NCI-H2081 (cell line): ENCODE measurements at regions not wholly inside any gene's neighbourhood (a gene's known extent, or its start where the extent isn't known, plus 50 kb on each side); places are given as distances from the start of the nearest gene placed in this dataset.

ENCODE experiments used
- DNase-seq, 2 experiments: peaks; one replicate each; lab custom pipeline; 2025; lab: John Stamatoyannopoulos, UW

DNA sequence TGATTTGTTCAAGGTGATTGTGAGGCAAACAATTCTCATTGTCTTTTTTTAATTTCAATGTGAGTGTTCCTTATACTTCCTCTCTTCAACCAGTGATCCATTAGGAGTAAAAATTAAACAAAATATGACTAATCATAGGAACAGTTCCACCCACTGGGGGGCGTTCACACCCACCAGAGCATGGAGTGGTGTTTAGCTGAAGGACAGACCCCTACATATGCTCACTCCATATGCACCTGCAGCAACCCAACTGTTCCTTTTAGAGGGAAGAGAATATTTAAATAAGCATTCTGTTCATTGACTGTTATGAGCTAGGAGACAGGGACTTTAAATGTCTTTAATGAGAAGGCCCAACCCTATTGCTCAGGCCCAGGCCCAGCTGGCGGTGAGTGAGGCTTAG, 78.7 kb upstream of the DRD2 start:
- DNase-seq = peak in 1 of 2 experiments; percentile 22

DNA sequence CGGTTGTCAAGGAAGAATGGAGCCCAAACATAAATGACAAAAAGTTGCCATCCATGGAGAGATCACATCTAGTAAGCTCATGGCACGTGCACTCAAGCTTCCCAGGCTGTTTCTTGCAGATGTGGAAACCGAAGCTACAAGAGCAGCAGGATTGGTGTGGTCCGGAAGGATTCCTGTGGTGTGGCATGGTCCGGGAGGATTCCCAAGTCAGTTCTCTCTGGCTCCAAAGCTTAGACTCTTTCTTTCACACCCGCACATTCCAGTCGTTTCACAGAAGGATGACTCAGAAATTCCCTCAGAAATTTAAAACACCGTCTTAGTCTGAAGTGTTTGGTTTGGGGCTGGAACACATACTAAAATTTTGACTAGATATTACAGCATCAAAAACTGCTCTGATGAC, 78.0 kb upstream of the DRD2 start:
- no peak for DNase-seq

DNA sequence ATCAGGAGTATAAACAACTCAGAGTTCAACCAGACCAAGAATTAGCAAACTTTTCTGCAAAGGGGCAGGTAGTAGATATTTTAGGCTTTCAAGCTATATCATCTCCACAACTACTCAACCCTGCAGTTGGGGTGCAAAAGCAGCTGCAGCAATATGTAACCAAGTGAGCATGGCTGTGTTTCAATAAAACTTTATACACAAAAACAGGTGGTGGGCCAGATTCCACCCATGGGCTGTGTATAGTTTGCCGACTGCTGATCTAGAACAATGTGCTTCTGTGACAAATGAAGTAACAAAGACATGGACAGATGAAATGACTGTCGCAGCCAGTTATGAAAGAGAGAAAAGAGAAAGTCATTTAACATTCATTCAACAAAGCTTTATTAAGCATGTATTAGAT, 77.1 kb upstream of the DRD2 start:
- DNase-seq = no peak

DNA sequence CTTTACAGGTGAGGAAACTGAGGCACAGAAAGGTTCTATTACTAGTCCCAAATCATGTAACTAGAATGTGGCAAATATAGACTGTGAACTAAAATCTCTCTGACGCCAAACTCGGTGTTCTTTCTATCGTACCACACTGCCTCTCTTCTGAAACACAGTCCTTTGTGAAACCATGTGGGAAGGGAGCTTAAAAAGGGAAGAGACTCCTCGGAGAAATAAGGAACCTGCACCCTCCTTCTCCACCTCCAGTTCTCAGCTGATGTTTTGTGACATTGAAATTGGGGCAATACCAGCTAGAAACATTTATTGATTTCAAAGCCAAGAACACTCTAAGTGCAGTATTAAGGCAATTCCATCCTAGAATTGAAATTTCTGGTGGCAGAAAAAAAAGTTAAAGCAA, 76.4 kb upstream of the DRD2 start:
- no peak for DNase-seq

DNA sequence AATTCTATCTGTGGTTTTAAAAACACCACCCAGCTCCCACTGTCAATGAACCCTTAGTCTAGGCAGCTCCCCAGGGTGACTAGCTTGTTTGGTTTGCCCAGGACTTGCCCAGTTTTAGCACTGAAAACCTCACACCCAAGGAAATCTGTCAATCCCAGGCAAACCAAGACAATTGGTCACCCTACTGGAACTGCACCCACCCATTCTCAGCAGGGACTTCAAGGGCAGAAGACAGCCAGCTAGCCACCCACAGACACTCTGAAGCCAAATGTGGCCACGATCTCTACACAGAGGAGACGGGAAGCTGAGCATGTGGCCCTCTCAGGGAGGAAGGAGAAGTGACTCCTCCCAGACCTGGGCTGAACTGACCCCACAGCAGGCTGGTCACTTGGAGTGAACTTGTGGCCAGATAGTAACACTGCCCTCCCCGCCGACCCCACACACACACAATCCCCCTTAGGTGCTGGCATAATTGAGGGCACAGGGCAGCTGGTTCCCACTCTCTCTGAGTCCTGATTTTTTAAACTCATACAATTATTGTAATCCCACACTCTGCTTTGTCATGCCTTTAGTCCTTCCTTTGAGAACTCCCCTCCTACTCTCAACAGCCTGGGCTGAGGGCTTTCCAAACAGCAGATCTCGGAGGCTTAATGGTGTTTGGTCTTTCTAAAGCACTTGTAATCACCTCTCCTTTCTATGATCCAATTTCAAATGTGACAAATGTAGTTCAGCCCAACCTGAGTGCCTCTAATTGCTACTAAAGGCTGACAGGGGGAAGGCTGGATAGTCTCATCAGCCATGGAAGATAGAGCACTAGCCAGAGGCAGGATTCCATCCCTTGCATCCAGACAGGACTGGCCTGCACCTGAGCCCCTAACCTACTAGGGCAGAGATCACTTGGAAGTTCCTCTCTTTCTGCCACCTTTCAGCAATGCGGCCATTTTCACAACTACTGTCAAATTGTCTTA, 74.7 kb upstream of the DRD2 start:
- DNase-seq = peak in 1 of 2 experiments; percentile 49

DNA sequence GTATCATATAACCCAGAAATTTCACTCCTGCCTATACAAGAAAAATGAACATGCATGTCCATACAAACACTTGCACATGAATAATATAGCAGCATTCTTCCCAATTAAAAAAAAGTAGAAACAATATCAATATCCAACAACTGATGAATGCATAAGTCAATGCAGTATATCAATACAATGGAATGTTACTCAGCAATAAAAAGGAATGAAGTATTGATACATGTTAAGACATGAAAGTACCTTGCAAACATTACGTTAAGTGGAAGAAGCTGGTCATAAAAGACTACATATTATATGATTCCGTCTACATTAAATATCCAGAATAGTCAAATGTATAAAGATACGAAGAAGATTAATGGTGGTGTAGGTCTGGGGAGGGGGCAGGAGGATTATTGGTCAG, 73.9 kb upstream of the DRD2 start:
- no peak for DNase-seq

DNA sequence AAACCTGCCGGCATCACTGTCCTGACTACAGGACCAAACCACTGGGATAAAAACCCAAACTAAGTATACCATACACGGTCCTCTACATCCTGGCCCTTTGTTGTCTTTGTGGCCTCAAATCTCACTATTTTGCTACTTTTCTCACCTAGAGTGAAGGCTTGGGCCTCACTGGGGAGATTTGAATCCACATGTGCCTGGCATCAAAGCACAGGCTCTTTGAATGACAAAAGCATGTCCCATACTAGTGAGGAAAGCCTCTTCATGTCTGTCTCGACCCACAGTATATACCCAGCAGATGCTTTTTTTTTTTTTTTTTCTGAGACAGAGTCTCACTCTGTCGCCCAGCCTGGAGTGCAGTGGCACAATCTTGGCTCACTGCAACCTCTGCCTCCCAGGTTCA, 72.5 kb upstream of the DRD2 start:
- no peak for DNase-seq

DNA sequence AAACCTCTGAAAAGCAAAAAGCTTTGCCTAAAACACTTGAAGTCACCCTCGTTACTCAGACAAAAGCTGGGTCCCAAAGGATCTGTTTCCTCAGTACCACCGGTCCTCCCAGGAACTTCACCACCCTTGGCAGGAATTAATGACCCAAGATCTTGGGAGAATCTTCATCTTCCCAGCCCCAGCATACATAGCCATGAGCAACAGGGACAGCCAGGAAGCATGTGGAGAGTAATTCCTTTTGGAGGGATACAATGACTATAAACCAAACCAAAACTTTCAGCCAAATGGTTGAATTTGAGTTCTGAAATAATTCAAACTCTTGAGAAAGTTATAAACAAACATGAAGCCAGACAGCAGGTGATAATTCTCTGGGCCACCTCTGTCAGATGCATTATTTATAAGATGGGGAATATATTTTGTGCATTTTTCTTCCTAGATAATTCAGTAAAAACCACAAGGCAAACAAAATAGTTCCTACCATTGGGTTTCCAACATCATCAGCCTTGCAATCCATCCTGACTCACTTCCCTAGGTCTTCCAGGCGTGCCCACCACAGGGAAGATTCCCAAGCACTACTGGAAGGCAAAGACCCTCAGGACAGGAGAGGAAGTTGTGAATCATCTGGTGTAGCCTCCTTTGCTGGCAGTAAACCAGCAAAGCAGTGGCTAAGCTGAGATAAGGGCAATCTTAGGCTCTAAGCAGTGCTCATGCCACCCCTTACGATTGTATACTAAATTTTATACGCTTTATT, 71.7 kb upstream of the DRD2 start:
- no peak for DNase-seq

DNA sequence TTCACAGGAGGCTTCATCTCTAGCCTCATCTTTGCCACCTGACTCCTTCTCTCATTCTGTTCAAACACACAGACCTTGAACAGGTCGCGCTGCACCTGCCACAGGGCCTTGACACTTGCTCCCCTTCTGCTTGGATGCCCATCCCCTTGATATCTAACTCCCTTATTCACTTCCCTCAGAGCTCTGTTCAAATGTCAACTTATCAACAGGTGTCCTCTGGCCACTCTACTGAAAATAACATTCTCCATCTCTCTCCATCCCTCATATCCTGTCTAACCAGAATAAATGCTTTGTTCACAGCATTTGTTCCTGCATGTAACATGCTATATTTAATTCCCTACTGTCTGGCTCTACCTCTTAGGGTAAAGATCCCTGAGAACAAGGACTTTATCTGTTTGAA, 67.2 kb upstream of the DRD2 start:
- no peak for DNase-seq

DNA sequence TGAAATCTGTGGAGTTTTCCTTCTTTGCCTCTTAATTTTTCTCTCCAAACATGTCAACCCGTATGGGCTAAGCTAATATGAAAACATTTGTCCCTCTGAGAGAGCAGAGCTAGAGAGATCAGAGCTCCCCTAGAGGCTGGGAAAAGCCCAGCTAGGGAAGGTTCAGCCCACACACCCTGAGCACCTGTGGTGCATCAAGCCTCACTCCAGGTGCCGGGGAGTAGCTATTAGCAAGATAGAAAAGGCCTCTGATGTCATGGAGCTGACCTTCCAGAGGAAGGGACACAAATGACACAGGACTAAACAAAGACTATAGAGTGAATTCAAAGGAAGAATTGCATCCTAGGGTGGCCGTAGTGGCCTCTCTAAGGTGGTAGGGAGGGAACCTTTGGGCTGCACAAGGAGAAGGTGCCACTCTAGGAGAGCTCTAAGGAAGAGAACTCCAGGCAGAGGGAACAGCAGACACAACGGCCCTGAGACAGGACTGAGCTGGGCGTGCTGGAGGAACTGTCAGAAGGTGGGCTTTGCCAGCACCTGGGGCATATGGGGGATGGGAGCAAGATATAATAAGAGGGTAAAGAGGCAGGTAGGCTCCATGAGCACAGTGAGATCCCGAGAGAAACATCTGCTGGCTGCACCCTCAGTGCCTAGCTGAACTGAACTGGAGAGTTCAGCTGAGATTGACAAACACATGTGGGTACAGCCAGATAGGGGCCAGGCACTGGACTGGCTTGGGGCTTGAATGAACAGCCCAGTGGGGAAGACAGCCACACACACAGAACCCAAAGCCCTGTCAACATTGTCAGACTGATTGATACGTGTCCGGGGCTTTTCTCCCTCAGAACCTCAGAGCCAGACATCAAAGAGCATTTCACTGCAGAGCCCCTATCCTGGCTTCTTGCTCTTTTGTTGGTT, 65.5 kb upstream of the DRD2 start:
- DNase-seq = peak in 1 of 2 experiments; percentile 31

DNA sequence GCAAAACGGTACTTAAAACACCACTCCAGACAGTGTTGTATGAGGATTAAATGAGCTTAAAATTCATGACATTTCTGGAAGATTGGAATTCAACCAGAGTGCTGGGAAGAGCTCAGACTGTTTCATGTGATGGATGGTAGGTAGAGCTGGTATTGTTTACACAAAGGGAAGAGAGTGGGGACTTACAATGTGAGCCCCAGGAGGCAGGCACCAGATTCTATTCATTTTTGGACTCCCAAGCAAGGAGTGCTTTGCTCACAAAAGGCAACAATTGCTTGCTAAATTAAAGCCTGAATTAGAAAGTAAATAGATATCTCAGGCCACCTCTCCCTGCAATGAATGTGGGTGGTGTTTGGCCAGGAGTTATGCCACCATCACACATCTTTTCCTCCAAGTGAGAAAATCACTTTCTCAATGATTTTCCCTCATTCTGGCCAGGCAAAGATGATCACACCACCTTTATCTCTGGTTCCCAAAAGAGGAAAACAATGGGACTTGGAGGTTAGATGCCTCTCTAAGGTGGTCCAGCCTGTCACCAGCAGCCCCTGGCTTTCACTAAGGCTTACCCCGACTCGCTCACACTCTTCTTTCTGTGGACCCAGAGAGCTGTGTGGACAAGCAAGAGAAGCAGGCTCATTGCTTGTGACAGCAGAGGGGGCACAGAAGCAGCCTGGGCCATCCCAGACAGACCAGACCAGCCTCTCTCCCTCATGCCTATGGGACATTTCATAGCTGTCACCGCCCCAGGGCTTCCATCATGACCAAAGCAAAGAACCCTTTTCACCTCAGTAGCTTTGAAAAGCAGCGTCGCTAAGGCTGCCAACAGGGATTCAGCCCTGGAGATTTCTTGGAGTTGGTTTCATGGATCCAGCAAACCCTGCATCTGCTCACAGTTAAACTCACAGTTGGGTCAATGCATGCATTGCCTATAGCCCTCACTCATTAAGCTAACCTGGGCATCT, 63.5 kb upstream of the DRD2 start:
- peak; percentile 63 to 88 for DNase-seq

DNA sequence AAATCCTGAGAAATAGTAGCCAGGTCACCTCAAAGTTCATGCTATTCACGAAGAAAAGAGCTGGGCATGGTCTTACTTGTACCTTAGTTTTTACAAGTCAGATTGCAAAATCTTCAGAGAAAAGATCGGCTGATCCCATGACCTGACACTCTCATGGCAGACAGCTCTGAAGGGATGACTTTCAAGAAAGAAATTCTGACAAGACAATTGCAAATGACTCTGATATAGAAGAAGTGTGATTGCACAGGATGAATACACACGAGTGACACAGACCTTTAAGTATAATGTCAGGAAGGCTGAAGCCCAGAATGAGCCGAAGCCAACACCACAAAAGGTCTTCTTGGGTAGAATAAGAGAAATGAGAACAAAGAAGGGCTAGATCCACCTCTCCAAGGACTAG, 59.4 kb upstream of the DRD2 start:
- no peak for DNase-seq

DNA sequence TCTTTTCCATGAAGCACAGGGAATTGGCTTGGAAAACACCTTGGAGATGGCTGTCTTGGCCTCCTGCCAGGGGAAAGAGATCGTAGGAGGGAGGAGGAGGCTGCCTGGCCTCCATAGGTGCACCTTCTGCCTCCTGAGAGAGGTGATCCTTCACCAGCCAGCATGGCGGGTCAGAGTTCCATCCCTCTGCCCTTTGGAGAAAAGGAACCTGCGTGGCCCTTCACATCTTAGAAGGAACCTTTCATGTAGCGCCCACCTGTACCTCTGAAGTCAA, 58.2 kb upstream of the DRD2 start:
- DNase-seq = no peak

DNA sequence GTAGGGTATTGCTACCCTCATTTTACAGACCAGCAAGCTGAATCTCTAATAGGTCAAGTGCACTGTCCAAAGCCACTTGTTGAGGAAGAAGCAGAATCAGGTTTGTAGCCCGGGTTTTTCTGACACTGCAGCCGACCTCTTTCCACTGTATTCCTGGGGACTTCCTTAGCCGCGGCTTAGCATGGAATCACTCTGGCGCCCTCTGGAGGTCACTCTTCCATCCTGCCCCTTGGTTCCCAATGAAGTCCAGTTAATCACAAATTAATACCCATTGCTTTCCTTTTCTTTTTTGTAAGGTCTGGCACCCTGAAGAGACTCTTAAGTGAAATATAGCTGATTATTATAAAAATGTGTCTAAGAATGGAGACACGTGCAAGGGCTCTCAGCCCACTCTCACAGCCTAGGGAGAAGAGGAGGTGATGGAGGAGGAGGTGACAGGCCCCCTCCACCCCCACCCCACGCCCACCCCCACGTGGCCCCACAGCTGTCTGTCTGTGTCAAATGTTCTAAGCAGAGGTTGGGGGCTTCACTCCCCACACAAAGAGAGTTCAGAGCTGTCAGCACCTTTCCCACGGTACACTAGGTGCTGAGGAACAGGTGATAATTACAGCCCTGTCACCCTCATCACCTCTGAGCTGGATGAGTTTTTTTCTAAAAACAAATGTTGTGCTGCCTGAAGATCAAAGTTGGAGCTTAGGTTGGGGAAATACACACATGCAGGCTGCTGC, 57.7 kb upstream of the DRD2 start:
- DNase-seq = peak; percentile 78 to 81

DNA sequence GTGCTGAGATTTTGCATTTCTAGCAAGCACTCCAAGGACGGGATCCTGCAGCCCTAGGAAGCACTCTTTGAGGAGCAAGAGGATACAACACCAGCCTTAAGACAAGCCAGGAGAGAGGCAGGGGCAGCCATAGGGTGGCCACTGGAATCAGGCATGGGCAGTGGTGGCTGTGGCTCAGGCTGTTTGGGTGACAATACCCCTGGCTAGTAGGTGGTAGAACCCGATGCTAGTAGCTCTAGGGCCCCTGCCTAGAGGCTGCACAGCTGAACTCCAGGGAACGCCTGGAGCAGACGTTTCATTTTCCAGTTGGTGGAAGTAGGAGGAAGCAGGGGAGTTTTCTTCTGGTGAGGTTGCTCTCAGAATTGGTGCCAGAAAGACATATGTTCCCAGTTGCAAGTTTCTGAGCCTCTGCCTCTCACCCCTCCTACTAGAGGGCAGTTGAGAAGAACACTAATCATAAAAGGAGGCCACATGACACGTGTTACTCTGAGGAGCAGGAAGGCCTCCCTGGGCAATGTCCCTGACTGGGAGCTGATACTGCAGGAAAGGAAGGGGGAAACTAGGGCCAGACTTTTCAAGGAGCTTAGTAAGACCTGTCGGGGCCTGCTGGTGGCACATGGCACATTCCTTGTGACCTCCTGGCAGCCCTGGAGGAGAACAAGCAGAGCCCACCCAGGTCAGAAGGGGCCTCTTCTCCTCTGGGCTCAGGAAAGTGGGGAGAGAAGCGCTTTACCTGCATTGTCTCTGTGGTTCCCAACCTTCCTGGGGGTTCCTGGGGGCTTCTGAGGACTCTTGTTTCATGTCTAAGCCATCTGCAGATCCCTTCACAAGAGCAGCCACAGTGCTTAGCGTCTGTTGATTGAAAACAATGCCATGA, 56.6 kb upstream of the DRD2 start:
- no peak for DNase-seq

DNA sequence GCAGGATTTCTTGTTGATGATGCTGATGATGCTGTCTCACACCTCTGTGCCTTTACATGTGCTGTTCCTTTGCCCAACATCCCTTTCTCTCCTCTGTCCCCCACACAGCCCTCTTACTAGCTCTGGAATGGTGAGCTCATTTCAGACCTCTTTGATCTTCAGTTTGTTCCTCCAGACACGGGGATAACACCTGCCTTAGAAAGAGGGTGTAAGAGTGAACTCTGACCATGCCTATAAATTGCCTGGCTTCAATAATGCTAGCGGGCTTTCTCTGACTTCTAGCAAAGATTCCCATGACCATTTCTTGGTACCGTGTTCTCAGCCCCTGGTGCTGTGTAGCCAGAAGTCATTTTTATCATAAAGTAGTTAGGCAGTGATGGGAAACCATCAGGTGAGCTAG, 55.9 kb upstream of the DRD2 start:
- no peak for DNase-seq

DNA sequence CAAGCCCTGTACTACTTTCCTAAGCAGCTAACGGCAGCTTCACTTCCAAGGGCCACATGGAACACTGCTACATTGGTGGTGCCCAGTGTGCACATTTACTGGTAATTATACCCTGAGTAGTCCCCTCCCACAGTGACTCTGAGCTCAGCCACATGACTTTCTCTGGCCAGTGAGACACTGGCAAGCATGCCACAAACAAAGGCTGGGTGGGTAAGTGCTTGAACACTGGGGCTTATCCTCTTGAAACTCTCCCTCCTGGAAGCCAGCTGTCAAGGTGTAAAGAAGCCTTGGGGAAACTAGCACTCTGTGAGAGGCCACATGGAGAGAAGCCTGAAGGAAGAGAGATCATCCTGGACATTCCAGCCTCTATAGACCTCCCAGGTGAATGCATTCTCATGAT, 54.4 kb upstream of the DRD2 start:
- peak in 1 of 2 experiments; percentile 11 for DNase-seq

DNA sequence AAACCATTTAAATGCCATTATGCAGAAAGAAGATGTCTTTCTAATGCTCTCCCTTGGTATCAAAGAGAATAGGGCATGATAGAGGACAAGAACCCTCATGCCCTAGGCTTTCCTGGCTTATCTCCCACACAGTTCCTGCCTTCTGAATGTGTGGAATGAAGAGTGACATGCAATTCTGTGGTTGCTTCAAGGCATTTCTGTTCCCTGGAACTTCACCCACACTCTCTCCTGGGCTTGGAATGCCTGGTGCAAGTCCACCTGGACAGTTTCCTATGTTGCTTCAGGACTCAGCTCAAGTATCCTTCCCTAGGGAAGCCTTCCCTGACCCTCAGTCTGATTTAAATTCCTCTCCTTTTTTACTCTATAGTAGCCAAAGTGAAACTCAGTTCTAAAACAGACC, 53.8 kb upstream of the DRD2 start:
- DNase-seq = no peak

DNA sequence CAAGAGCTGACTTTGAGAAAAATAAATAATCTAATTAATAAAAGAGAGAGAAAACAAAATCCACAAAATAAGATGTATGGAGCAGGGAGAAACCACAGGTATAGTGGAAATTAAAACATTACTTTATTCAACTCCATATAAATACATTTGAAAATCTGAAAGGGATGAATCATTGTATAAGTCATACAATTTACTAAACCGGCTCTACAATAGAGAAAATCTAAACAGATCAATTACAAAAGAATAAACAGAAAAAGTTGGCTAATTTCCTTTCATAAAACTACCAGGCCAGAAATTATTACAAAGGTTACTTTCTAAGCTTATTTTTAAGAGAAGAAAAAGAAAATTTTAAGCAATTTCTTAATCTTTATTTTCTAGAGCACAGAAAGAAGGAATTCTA, 51.3 kb upstream of the DRD2 start:
- no peak for DNase-seq
